ENCODE measurements at regions not wholly inside any gene's neighbourhood (a gene's known extent, or its start where the extent isn't known, plus 50 kb on each side); places are given as distances from the start of the nearest gene placed in this dataset.

DNA sequence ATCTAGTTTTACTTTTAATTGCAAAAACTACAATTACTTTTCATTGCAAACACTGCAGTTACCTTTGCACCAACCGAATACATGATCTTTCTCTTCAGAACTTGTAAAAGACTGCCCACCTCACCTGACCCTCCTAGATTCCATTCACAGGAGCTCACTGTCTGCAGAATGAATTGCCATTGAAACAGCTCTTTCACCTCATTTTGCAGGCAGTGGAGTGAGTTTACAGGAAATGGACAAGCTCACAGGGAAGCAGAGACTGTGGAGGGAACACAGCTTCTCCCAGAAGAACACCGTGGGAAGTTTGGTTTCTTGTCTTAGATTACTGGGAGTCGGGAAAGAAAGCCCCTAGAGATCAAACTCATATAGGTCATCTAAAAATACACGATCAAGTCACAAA lies 439.7 kb upstream of the RBFOX1 start:
- intact Hi-C loops (cut with micrococcal nuclease), result no loop called here
- no TSS peak for BruUV-seq (replicated peaks)
- DNase-seq, result no peak
- Histone ChIP-seq H3K27ac (ENCODE audit: low read length) (no peak overlapping the region), H3K27me3 (ENCODE audit: low read length) (no peaks in the 10 kb centered on the region), H3K4me2 (ENCODE audit: low read length) (no peak overlapping the region), H3F3A (ENCODE audit: low read length, unreplicated experiment) (no peaks in the 10 kb centered on the region), H3K9me2 (replicated peaks; ENCODE audit: low read length) (no peaks in the 10 kb centered on the region), H3K9ac (ENCODE audit: low read length) (no peak overlapping the region), H3K36me3 (ENCODE audit: low read depth, low read length) (no peaks in the 10 kb centered on the region), H3K9me3 (ENCODE audit: low read length) (no peaks in the 10 kb centered on the region), H3K79me2 (ENCODE audit: low read length) (no peaks in the 10 kb centered on the region), H3K4me3 (ENCODE audit: low read length) (no peak overlapping the region), H4K20me1 (ENCODE audit: low read length) (no peaks in the 10 kb centered on the region), H2AFZ (ENCODE audit: low read length) (no peak overlapping the region), H3K4me1 (ENCODE audit: insufficient read depth, low read length) (no peaks in the 10 kb centered on the region)
- no peak for ATAC-seq
- ChIA-PET POLR2A (ENCODE audit: unreplicated experiment) (no interaction called here), CTCF (no interaction called here)
- TF ChIP-seq, protein P1, sequence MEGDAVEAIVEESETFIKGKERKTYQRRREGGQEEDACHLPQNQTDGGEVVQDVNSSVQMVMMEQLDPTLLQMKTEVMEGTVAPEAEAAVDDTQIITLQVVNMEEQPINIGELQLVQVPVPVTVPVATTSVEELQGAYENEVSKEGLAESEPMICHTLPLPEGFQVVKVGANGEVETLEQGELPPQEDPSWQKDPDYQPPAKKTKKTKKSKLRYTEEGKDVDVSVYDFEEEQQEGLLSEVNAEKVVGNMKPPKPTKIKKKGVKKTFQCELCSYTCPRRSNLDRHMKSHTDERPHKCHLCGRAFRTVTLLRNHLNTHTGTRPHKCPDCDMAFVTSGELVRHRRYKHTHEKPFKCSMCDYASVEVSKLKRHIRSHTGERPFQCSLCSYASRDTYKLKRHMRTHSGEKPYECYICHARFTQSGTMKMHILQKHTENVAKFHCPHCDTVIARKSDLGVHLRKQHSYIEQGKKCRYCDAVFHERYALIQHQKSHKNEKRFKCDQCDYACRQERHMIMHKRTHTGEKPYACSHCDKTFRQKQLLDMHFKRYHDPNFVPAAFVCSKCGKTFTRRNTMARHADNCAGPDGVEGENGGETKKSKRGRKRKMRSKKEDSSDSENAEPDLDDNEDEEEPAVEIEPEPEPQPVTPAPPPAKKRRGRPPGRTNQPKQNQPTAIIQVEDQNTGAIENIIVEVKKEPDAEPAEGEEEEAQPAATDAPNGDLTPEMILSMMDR (conservative IDR thresholded peaks at IDR 0.05; ENCODE audit: low read depth, low read length), result no peak
- TF ChIP-seq EZH2 (IDR thresholded peaks at IDR 0.05; ENCODE audit: low read length, unreplicated experiment) (no peak), EZH2phosphoT487 (IDR thresholded peaks at IDR 0.05; ENCODE audit: borderline replicate concordance, low read length) (no peak)

GRCh38 chr16:6891496-6891895 lies 441.1 kb upstream of the RBFOX1 start:
- POLR2A ChIA-PET (ENCODE audit: unreplicated experiment), result no interaction called here
- H4K20me1 ChIP-seq (ENCODE audit: low read length), result no peaks in the 10 kb centered on the region
- no peak overlapping the region for H3K9ac ChIP-seq (ENCODE audit: low read length)
- TF ChIP-seq EZH2 (IDR thresholded peaks at IDR 0.05; ENCODE audit: low read length, unreplicated experiment), result no peak
- TF ChIP-seq, protein P1 (conservative IDR thresholded peaks at IDR 0.05; ENCODE audit: low read depth, low read length), result no peak
- no peak for TF ChIP-seq EZH2phosphoT487 (IDR thresholded peaks at IDR 0.05; ENCODE audit: borderline replicate concordance, low read length)
- no peak for ATAC-seq
- no TSS peak for BruUV-seq (replicated peaks)
- H3K4me2 ChIP-seq (ENCODE audit: low read length), result no peak overlapping the region
- H2AFZ ChIP-seq (ENCODE audit: low read length), result no peak overlapping the region
- CTCF ChIA-PET, result no interaction called here
- H3K27me3 ChIP-seq (ENCODE audit: low read length), result no peaks in the 10 kb centered on the region
- no peaks in the 10 kb centered on the region for H3K9me2 ChIP-seq (replicated peaks; ENCODE audit: low read length)
- no peaks in the 10 kb centered on the region for H3K79me2 ChIP-seq (ENCODE audit: low read length)
- no peak overlapping the region for H3K27ac ChIP-seq (ENCODE audit: low read length)
- H3K9me3 ChIP-seq (ENCODE audit: low read length), result no peaks in the 10 kb centered on the region
- intact Hi-C loops (cut with micrococcal nuclease), result no loop called here
- no peaks in the 10 kb centered on the region for H3F3A ChIP-seq (ENCODE audit: low read length, unreplicated experiment)
- H3K4me3 ChIP-seq (ENCODE audit: low read length), result no peak overlapping the region
- no peaks in the 10 kb centered on the region for H3K36me3 ChIP-seq (ENCODE audit: low read depth, low read length)
- no peak for DNase-seq
- H3K4me1 ChIP-seq (ENCODE audit: insufficient read depth, low read length), result no peaks in the 10 kb centered on the region

- Histone ChIP-seq H3K27ac (ENCODE audit: low read length) (no peak overlapping the region), H3K27me3 (ENCODE audit: low read length) (no peaks in the 10 kb centered on the region), H3K79me2 (ENCODE audit: low read length) (no peaks in the 10 kb centered on the region), H3K9me2 (replicated peaks; ENCODE audit: low read length) (no peaks in the 10 kb centered on the region), H2AFZ (ENCODE audit: low read length) (no peak overlapping the region), H3K36me3 (ENCODE audit: low read depth, low read length) (no peaks in the 10 kb centered on the region), H3K4me1 (ENCODE audit: insufficient read depth, low read length) (no peaks in the 10 kb centered on the region), H3K4me2 (ENCODE audit: low read length) (no peak overlapping the region), H4K20me1 (ENCODE audit: low read length) (no peaks in the 10 kb centered on the region), H3F3A (ENCODE audit: low read length, unreplicated experiment) (no peaks in the 10 kb centered on the region), H3K9ac (ENCODE audit: low read length) (no peak overlapping the region), H3K4me3 (ENCODE audit: low read length) (no peak overlapping the region), H3K9me3 (ENCODE audit: low read length) (no peaks in the 10 kb centered on the region)
- ATAC-seq (no peak), DNase-seq (no peak)
- intact Hi-C loops (cut with micrococcal nuclease), result no loop called here
- TF ChIP-seq EZH2 (IDR thresholded peaks at IDR 0.05; ENCODE audit: low read length, unreplicated experiment) (no peak), EZH2phosphoT487 (IDR thresholded peaks at IDR 0.05; ENCODE audit: borderline replicate concordance, low read length) (no peak)
- TF ChIP-seq, protein P1 (conservative IDR thresholded peaks at IDR 0.05; ENCODE audit: low read depth, low read length), result no peak
- CTCF ChIA-PET, result no interaction called here
- BruUV-seq (replicated peaks), result no TSS peak
- POLR2A ChIA-PET (ENCODE audit: unreplicated experiment), result no interaction called here
Observed at GRCh38 chr16:6888531-6888930, 444.1 kb upstream of the RBFOX1 start.
